HG02943 (cell line): ENCODE measurements at regions not wholly inside any gene's neighbourhood (a gene's known extent, or its start where the extent isn't known, plus 50 kb on each side); places are given as distances from the start of the nearest gene placed in this dataset.
"Not testable (repeated sequence)": the region's sequence is repeated elsewhere in the genome, so short reads cannot be mapped to it uniquely, and the experiment has no call there.

Experiments used
- ATAC-seq: cut with Tn5 transposase; IDR thresholded peaks from one replicate; pipeline ENCODE4 v1.9.1; 2021; ENCODE audit warnings: mild to moderate bottlenecking, low read depth, moderate library complexity; ENCODE audit not compliant: unreplicated experiment

DNA sequence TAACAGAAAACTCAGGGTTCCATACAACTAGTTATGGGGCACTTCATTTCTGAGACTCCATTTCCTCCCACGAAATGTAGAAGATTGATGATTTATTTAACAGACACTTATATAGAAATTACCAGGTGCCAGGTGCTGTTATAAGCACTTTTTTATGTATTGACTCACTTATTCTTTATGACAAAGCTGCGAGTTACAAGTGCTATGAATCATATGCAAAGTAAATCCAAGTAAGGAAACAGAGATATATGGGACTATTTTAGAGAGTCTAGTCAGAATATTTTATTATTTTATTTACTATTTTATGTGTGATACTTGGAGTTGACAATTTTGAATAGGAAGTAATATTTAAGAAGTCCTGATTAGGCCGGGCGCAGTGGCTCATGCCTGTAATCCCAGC is 822.8 kb upstream of the C9orf72 start:
- no peak for ATAC-seq

DNA sequence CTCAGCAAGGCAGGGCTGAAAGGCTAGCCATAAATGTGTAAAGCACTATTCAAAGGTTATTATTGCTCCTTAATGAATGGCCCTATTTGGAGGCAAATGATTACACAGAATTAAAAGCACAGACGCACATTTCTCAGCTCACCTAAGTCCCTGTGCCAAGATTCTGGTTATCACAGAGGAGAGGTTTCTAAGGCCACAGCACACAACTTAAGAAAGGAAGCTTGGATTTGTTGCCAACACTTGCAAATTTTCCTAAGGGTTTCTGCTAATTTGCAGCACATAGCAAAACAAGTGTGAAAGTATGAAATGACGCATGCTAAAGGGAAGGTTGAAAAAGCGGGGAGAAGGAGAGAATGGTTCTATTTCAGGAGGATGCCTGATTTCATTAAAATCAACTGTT is 834.1 kb upstream of the C9orf72 start:
- no peak for ATAC-seq

DNA sequence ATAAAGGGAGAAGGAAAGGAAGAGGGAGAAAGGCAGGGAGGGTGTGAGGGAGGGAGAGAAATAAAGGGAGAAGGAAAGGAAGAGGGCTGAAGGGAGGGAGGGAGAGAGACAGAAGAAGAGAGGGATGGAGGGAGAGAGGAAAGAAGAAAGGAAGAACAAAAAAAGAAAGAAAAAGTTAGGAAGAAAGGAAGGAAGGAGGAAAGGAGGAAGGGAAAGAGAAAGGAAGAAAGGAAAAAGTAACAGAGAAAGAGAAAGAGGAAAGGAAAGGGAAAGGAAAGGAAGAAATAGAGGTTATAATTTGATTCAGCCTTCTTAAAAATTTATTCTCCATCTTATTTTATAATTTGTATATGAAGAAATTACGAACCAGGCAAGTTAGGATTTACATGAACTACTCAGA is 836.6 kb upstream of the C9orf72 start:
- ATAC-seq, result no peak

DNA sequence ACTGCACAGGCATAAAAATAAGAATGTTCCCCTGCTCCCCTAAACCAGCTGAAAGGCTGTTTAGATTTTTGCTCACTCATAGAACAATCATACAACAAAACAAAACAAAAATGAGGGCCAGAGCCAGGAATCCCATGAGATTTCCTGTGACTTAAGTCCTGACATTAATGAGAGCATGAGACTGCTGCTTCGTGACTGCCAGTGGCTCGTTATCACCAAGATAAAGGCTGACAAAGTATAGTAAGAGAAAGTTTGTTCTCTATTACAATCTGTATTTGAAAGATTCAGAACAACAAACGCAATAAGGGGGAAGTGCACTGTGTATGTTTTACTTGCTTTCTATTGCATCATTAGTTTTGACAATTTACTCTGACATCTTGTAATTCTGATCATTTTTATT is 837.1 kb upstream of the C9orf72 start:
- no peak for ATAC-seq

DNA sequence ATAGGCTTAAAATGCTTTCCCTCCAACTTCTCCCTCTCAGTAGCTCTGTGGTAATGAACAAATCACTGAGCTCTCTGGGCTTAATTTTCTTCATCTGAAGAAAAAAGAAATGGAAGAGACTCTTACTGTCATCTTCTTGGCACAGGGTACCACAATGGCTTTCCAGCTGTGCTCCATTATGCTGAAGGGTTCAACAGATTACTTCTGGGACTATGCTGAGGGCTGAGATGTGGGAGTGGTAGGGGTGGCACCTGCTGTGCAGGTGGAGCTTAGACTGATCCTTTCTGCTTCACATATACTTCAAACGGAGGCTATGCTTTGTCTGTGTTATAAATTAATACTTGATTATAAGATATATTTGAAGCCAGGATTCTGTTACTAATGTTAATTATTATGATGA is 840.2 kb upstream of the C9orf72 start:
- no peak for ATAC-seq

DNA sequence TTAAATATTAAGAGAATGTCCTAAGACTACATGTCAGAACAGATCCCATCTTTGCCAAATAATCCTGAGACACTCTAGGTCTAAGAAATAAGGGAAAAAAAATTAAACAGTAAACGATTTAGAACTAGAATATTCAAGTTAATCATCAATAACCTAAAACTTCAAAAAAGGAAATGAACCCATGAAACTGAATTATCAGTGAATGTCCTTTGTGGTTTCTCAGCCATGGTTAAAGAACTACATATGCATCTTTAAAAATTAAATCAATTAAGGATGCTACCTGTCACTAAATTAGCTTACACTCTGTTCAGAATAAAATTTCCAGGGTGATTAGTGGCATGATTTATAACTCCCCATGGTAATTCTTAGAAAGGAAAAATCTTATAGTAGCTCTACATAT is 850.0 kb upstream of the C9orf72 start:
- no peak for ATAC-seq

DNA sequence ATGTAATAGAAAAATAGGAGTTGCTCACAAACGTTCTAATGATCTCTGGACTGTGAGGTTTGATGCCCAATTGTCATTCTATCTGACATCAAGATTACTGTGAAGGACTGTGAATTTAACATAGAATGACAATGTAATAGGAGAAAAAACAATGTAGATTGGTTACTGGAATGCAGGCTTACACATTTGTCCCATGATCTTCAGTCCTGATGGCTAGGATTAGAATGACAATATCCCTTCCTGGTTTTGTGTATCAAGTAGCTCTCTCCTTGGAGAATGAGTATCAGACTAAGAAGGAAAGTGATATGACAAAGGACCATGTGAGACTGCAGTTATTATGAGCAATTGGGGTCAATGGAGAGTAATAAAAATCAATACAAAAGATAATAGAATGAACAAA is 862.2 kb upstream of the C9orf72 start:
- ATAC-seq, result no peak

DNA sequence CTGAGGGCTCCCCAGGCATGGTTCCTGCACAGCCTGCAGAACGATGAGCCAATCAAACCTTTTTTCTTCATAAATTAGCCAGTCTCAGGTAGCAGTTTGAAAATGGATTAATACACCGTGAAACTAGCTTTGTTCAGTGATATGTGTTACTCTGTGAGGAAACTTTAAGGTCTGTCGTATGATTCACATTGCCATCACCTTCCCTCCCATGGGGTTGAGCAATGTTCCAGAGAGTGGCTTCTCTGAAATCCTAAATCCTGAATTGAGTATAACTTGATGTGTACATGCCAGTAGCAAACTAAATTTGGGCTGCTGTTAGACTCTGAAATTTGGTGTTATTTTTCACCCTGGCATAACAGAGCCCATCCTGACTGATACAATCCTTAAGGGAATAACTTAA is 866.4 kb upstream of the C9orf72 start:
- ATAC-seq, result no peak

DNA sequence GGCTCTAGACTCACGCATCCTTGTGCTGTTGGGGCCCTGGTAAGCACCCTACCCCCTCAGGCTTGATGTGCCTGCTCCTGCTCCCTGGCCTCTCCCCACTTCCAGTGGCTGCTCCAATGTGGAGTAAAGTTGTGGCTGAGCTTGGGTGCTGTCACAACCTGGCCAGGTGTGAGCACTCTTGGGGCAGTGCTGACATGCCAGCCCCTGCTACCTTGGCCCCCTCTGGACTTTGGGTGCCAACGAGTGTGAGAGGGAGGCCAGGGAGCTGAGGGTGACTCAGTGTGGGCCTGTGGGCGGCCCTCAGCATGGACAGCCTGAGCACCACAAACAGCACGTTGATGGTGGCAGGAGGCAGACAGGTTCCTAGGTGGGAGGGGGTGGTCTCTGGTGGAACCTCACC is 870.2 kb upstream of the C9orf72 start:
- ATAC-seq, result no peak

DNA sequence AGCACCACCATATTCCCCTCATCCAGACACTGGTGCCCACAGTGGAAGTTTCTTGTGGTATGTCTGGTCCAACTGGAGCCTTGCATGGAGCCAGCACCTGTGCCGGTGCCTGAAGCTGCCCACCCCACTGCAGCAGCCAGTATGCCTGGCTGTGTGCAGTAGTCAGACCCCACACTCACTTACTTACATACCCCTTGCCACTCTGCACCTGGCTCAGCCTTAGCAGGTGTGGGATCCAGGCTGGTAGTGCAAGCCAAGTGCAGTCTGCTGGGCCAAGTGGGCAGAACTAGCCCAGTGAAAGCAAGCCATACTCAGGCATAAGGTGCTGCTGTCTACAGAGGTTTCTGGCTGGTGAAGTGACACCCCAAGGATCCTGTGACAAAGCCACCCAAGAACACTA is 871.4 kb upstream of the C9orf72 start:
- no peak for ATAC-seq

DNA sequence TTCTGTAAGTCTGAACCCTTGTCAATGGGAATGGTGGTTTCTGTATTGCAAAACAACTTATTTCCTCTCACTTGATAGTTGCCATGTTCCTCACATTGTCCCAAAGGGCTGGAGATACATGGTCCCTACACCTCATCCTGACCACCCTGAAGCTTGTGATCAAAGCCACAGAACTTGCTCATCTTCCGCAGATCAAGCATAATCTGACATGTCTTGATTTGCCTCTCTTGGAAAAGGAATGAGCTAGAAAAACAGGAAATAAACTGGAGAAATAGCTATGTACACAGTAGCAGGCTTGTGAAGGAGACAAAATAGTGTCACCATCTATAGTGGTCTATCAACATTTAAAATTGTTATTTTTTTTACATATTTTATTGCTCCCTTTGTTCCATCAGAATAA is 871.9 kb upstream of the C9orf72 start:
- no peak for ATAC-seq

DNA sequence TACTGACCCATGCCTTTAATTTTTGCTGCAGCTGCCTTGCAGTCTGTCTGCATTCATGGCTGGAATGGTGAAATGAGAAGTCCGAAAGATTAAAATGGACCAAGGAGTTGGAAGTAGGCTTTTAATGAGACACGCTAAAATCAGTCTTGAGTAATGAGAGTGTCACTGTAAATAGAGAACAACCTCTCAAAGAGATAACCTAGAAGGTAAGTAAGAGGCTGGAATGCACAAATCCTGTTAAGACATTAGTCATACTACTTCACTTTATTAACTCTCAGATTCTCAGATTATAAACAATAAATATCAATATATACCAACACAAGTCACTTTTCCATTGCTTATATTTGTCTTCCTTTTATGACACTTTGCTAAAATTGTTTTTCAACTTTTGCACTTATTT is 880.6 kb upstream of the C9orf72 start:
- no peak for ATAC-seq

DNA sequence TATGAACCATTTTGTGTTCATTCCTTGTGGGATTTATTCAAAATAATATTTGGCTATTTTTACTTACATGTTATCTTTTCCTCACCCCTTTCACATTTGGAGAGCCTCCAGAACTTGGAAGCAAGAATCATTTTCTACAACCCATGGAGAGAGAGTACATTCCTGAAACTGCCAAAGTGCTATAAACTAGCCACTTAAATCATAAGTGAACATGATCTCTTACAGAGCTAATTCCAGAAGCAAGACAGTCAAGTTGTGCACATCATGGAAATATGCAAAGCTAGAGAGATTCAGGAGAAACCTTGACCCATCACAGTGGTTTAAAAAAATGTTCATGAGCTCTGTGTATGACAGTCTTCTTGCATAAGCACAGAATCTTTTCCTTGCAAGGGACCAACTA is 883.6 kb upstream of the C9orf72 start:
- ATAC-seq, result no peak

DNA sequence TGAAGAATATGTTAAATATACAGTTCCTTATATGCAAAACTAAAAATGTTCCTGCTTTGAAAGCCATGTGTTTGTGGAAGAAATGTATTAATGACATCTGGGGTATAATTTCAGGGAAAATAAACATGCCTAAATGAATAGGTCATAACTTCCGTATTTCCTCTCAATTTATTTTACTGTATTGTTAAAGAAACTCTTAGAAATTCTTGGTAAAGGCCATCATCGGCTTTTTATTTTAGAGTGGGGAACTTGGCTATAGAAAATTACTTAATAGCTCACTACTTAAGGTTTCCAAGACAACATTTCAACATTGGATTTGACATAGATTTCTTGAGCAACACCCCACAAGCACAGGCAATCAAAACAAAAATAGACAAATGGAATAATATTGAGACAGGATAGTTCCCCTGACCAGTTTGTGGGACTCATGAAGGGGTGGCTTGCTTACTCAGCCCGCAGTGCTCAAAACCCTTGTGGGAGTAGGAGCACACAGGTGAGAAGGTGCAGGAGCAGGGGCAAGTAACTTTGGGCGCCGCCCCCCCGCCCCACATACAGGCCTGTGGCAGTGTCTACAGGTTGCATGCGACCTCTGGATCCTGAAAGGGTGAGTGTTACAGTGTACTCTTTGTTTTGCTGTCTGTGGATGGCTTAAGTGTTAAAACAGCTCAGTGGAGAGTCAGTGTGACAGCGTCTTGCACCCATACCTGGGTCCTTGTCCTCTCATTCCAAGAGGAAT is 891.4 kb upstream of the C9orf72 start:
- ATAC-seq, result no peak

DNA sequence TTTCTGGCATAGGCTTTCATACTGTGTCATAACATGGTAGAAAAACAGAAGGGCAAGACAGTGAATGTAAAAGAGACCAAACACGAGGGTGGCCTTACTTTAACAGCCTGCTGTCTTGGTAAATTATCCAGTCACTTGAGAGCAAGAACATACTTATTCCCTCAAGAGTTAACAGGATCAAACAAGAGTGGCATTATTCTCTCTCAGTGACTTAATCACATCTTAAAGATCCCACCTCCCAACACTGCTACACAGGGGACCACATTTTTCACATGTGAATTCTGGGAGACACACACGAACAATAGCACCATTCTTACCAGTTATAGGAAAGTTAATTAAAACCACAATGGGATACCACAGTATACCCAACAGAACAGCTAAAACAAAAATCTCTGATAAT is 898.0 kb upstream of the C9orf72 start:
- ATAC-seq, result no peak

DNA sequence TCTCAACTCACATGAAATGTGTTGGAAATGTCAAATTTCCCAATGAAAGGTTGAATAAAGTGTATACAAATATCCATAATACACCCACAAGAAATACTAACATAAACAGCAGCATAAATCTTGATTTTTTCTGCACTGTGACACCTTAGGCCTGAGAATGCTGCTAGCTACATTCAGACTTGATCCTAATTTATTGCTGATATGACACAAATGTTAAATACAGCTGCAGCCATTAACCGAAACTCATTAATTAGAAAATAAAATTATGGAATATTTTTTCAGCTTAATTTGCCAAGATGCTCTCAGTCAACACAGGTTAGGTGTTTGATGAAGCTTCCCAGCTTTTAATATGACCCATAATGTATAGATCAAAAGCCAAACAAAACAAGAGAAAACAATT is 914.3 kb upstream of the C9orf72 start:
- no peak for ATAC-seq

DNA sequence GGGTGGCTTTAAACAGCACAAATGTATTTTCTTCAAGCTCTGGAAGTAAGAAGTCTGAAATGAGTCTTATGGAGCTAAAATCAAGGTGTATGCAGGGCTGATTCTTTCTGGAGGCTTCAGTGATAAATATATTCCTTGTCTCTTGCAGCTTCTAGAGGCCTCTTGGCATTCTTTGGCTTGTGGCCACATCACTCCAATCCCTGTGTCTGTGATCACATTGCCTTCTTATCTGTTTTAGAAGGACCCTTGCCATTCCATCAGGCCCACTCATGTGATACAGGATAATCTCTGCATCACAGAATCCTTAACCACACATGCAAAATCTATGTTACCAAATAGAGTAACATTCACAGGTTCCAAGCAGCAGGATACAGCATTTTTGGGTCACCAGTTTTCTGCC is 917.8 kb upstream of the C9orf72 start:
- no peak for ATAC-seq

DNA sequence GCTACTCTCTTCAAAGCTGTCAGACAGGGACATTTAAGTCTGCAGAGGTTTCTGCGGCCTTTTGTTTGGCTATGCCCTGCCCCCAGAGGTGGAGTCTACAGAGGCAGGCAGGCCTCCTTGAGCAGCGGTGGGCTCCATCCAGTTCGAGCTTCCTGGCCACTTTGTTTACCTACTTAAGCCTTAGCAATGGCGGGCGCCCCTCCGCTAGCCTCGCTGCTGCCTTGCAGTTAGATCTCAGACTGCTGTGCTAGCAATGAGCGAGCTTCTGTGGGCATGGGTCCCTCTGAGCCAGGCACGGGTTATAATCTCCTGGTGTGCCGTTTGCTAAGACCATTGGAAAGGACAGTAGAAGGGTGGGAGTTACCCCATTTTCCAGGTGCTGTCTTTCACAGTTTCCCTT is 924.9 kb upstream of the C9orf72 start:
- ATAC-seq, result not testable (repeated sequence)

DNA sequence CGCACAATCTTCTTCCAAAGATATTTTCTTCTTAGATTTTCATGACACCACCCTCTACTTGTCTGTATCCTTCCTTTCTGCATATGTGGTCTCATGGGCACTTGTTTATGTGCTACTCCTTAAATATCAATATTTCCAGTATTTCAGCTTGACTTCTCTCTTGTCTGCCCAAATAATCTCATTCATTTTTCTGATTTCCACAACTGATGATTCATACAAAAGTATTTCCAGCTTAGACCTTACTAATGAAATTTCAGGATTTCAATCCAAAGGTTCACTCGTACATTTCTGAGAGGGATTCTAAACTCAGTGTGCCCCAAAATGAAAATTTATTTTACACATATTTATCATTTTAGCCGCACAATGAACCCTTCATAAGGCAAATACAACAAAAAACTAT is 928.9 kb upstream of the C9orf72 start:
- ATAC-seq, result no peak

DNA sequence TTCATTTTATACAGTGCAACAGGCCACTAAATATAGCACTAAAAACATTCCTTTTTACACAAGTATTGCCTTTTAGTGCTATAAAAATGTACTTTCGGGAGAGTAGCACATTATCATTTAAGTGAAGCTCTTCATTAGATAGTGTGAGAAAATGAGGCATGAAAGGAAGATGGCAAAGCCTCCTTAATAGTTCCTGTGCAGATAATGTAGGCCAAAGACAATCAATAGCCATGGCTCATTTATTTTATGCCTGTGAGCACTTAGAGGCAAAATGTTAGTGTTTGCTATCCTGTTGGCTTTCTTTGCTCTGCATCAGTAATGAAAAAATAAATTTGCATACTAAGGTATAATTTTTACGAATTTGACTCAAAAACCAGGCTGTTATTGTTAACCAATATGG is 929.5 kb upstream of the C9orf72 start:
- no peak for ATAC-seq

DNA sequence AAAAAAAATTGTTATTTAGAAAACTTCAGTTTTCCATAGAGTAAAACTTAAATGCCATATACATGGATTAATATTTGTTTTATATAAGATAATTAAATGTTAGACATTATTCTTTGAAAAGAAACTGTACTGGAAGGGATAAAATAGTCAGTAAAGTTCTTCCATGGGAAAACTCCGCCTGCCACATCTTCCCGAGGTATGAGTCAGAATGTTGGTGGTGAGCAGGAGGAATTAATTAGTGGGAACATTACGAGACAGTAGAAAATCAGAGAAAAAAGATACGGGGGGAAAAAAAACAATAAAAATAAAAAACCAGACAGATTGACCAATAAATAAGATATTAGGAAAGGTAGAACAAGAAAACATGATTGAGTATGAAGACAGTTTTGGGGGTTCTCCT is 930.3 kb upstream of the C9orf72 start:
- ATAC-seq, result no peak

DNA sequence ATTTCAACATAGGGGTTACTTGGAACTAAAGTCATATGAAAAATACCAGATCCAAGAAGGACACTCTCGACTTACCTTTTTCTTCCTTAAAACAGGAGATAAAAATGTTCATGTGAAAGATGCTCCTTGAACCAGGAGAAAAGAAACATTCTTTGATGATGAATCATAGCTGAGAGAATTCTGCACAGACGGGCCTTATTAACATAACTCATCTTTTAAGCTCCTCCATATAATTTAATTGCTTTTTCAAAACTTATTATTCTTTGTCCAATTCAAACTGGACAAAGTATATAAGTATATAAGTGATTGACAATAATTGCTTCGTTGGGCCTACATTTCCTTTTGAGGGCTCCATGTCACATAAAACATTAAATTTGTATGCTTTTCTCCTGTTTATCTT is 945.2 kb upstream of the C9orf72 start:
- no peak for ATAC-seq

DNA sequence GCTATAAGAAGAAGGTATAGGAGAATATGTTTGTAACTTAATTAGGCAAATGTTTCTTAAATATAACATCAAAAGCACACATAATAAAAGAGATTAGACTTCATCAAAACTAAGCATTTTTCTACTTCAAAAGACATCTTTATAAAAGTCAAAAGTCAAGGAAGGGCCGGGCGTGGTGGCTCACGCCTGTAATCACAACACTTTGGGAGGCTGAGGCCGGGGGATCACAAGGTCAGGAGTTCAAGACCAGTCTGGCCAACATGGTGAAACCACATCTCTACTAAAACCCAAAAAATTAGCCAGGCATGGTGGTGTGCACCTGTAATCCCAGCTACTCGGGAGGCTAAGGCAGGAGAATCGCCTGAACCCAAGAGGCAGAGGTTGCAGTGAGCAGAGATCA is 951.0 kb upstream of the C9orf72 start:
- ATAC-seq, result not testable (repeated sequence)
